Activated CD4-positive, alpha-beta T cell treated with anti-CD3 and anti-CD28 coated beads for 1 hour (primary cell): ENCODE measurements at regions not wholly inside any gene's neighbourhood (a gene's known extent, or its start where the extent isn't known, plus 50 kb on each side); places are given as distances from the start of the nearest gene placed in this dataset.
"Not testable (repeated sequence)": the region's sequence is repeated elsewhere in the genome, so short reads cannot be mapped to it uniquely, and the experiment has no call there.

Experiments
- DNase-seq: peaks from one replicate; pipeline ENCODE4 v3.0.0-alpha.2; 2020

DNA sequence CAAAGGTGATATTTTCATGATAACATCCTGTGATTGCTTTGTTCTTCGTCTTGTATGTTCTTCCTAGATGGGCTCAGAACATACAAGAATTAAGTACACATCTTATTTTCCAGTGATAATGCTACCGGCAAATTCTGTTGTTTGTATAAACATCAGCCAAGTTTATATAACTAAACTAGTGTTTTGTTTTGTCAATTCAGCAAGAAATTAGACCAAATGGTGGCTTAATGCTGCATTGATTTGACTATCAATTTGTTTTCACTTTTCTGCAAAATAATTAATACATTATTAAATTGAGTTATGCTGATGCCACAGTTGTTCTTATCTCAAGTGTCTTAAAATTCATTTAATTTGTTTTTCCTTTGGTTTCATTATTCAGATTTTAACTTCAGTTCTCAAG, 177.7 kb downstream of the OR4F29 start:
- DNase-seq = not testable (repeated sequence)

DNA sequence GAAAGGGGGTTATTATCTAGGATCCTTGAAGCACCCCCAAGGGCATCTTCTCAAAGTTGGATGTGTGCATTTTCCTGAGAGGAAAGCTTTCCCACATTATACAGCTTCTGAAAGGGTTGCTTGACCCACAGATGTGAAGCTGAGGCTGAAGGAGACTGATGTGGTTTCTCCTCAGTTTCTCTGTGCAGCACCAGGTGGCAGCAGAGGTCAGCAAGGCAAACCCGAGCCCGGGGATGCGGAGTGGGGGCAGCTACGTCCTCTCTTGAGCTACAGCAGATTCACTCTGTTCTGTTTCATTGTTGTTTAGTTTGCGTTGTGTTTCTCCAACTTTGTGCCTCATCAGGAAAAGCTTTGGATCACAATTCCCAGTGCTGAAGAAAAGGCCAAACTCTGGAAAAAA, 183.7 kb downstream of the OR4F29 start:
- DNase-seq = peak; percentile 57
